ENCODE measurements at regions not wholly inside any gene's neighbourhood (a gene's known extent, or its start where the extent isn't known, plus 50 kb on each side); places are given as distances from the start of the nearest gene placed in this dataset.
A peak's percentile ranks its signal among the peaks of the same experiment; 100 is the strongest.

GRCh38 chr20:50296450-50297375, 106.1 kb downstream of the CEBPB start:
- no peak for DNase-seq
- Histone ChIP-seq H3K9me3 (ENCODE audit: control extremely low read depth in 1 of 5, control insufficient read depth in 4 of 5, insufficient read depth in 2 of 5, low read depth in 1 of 5, low read length in 4 of 5) (no peaks in the 10 kb centered on the region), H3K4me3 (ENCODE audit: control insufficient read depth in 1 of 7, extremely low read depth in 1 of 7, insufficient read depth in 4 of 7, low read depth in 2 of 7, low read length in 6 of 7) (no peak overlapping the region), H3K36me3 (ENCODE audit: control insufficient read depth in 4 of 4, insufficient read depth in 4 of 4, low read length in 3 of 4) (no peaks in the 10 kb centered on the region), H3K4me1 (ENCODE audit: control extremely low read depth in 1 of 4, control insufficient read depth in 4 of 4, insufficient read depth in 4 of 4, low read length in 3 of 4) (peaks cover 10 to 48% (median 33%) of the 10 kb centered on the region in 4 experiments), H3K27ac (ENCODE audit: insufficient read depth in 1 of 2, low read depth in 1 of 2, low read length in 2 of 2, poor library complexity in 1 of 2, severe bottlenecking in 2 of 2) (no peak overlapping the region), H3K27me3 (replicated peaks in 2 of 5; ENCODE audit: control insufficient read depth in 4 of 5, insufficient read depth in 5 of 5, low read length in 4 of 5) (no peaks in the 10 kb centered on the region)
- ChIA-PET CTCF (interaction anchor here (0.6 to 1.8 kb wide), 10 partner anchors 10 to 107 kb away, joined by 3 to 7 read pairs (median 4); partner anchors contain the start of gene CEBPB), POLR2A (interaction anchor here (0.6 to 1.1 kb wide), 3 partner anchors 24 to 105 kb away, joined by 3 read pairs; no protein-coding TSS in a partner anchor)
- 89% methylated on average over 16 of the region's 18 CpGs for WGBS (ENCODE audit: insufficient coverage)

GRCh38 chr20:50297498-50298376, 107.1 kb downstream of the CEBPB start:
- Histone ChIP-seq H3K9me3 (ENCODE audit: control extremely low read depth in 1 of 5, control insufficient read depth in 4 of 5, insufficient read depth in 2 of 5, low read depth in 1 of 5, low read length in 4 of 5) (no peaks in the 10 kb centered on the region), H3K27ac (ENCODE audit: insufficient read depth in 1 of 2, low read depth in 1 of 2, low read length in 2 of 2, poor library complexity in 1 of 2, severe bottlenecking in 2 of 2) (no peak overlapping the region), H3K27me3 (replicated peaks in 2 of 5; ENCODE audit: control insufficient read depth in 4 of 5, insufficient read depth in 5 of 5, low read length in 4 of 5) (no peaks in the 10 kb centered on the region), H3K36me3 (ENCODE audit: control insufficient read depth in 4 of 4, insufficient read depth in 4 of 4, low read length in 3 of 4) (no peaks in the 10 kb centered on the region), H3K4me3 (ENCODE audit: control insufficient read depth in 1 of 7, extremely low read depth in 1 of 7, insufficient read depth in 4 of 7, low read depth in 2 of 7, low read length in 6 of 7) (no peak overlapping the region), H3K4me1 (ENCODE audit: control extremely low read depth in 1 of 4, control insufficient read depth in 4 of 4, insufficient read depth in 4 of 4, low read length in 3 of 4) (peaks cover 10 to 48% (median 31%) of the 10 kb centered on the region in 4 experiments)
- POLR2A ChIA-PET: interaction anchor here (0.8 kb wide), 2 partner anchors 49 to 106 kb away, joined by 3 to 4 read pairs; no protein-coding TSS in a partner anchor
- peak in 2 of 3 donors; percentile 54 to 63 for DNase-seq
- CTCF ChIA-PET: interaction anchor here (0.7 to 1.8 kb wide), 8 partner anchors 10 to 108 kb away, joined by 3 to 7 read pairs (median 4); partner anchors contain the start of gene CEBPB
- WGBS (ENCODE audit: insufficient coverage): 59% methylated on average over 11 of the region's 14 CpGs

- no peak overlapping the region for H3K4me3 ChIP-seq (ENCODE audit: control insufficient read depth in 1 of 7, extremely low read depth in 1 of 7, insufficient read depth in 4 of 7, low read depth in 2 of 7, low read length in 6 of 7)
- no peaks in the 10 kb centered on the region for H3K9me3 ChIP-seq (ENCODE audit: control extremely low read depth in 1 of 5, control insufficient read depth in 4 of 5, insufficient read depth in 2 of 5, low read depth in 1 of 5, low read length in 4 of 5)
- DNase-seq: no peak
- ChIA-PET POLR2A (no interaction called here), CTCF (interaction anchor here (1.6 kb wide), 1 partner anchor 17 kb away, joined by 4 read pairs; no protein-coding TSS in a partner anchor)
- H3K4me1 ChIP-seq (ENCODE audit: control extremely low read depth in 1 of 4, control insufficient read depth in 4 of 4, insufficient read depth in 4 of 4, low read length in 3 of 4): peaks cover 10 to 47% (median 27%) of the 10 kb centered on the region in 4 experiments
- no peaks in the 10 kb centered on the region for H3K27me3 ChIP-seq (replicated peaks in 2 of 5; ENCODE audit: control insufficient read depth in 4 of 5, insufficient read depth in 5 of 5, low read length in 4 of 5)
- H3K27ac ChIP-seq (ENCODE audit: insufficient read depth in 1 of 2, low read depth in 1 of 2, low read length in 2 of 2, poor library complexity in 1 of 2, severe bottlenecking in 2 of 2): no peak overlapping the region
- no peaks in the 10 kb centered on the region for H3K36me3 ChIP-seq (ENCODE audit: control insufficient read depth in 4 of 4, insufficient read depth in 4 of 4, low read length in 3 of 4)
- 90% methylated on average over 17 of the region's 20 CpGs for WGBS (ENCODE audit: insufficient coverage)
These were observed 108.1 kb downstream of the CEBPB start for GRCh38 chr20:50298554-50299324.

GRCh38 chr20:50299325-50299629, 108.6 kb downstream of the CEBPB start:
- WGBS (ENCODE audit: insufficient coverage): 93% methylated on average over 6 of the region's 6 CpGs
- ChIA-PET POLR2A (no interaction called here), CTCF (interaction anchor here (1.2 kb wide), 1 partner anchor 15 kb away, joined by 3 read pairs; no protein-coding TSS in a partner anchor)
- Histone ChIP-seq H3K27ac (ENCODE audit: insufficient read depth in 1 of 2, low read depth in 1 of 2, low read length in 2 of 2, poor library complexity in 1 of 2, severe bottlenecking in 2 of 2) (no peak overlapping the region), H3K4me1 (ENCODE audit: control extremely low read depth in 1 of 4, control insufficient read depth in 4 of 4, insufficient read depth in 4 of 4, low read length in 3 of 4) (peaks cover 10 to 52% (median 30%) of the 10 kb centered on the region in 4 experiments), H3K4me3 (ENCODE audit: control insufficient read depth in 1 of 7, extremely low read depth in 1 of 7, insufficient read depth in 4 of 7, low read depth in 2 of 7, low read length in 6 of 7) (no peak overlapping the region), H3K27me3 (replicated peaks in 2 of 5; ENCODE audit: control insufficient read depth in 4 of 5, insufficient read depth in 5 of 5, low read length in 4 of 5) (no peaks in the 10 kb centered on the region), H3K36me3 (ENCODE audit: control insufficient read depth in 4 of 4, insufficient read depth in 4 of 4, low read length in 3 of 4) (no peaks in the 10 kb centered on the region), H3K9me3 (ENCODE audit: control extremely low read depth in 1 of 5, control insufficient read depth in 4 of 5, insufficient read depth in 2 of 5, low read depth in 1 of 5, low read length in 4 of 5) (no peaks in the 10 kb centered on the region)
- DNase-seq: no peak

- 100% methylated on average over 3 of the region's 3 CpGs for WGBS (ENCODE audit: insufficient coverage)
- DNase-seq: no peak
- H3K27me3 ChIP-seq (replicated peaks in 2 of 5; ENCODE audit: control insufficient read depth in 4 of 5, insufficient read depth in 5 of 5, low read length in 4 of 5): no peaks in the 10 kb centered on the region
- no peak overlapping the region for H3K27ac ChIP-seq (ENCODE audit: insufficient read depth in 1 of 2, low read depth in 1 of 2, low read length in 2 of 2, poor library complexity in 1 of 2, severe bottlenecking in 2 of 2)
- ChIA-PET CTCF (no interaction called here), POLR2A (no interaction called here)
- H3K9me3 ChIP-seq (ENCODE audit: control extremely low read depth in 1 of 5, control insufficient read depth in 4 of 5, insufficient read depth in 2 of 5, low read depth in 1 of 5, low read length in 4 of 5): no peaks in the 10 kb centered on the region
- H3K4me3 ChIP-seq (ENCODE audit: control insufficient read depth in 1 of 7, extremely low read depth in 1 of 7, insufficient read depth in 4 of 7, low read depth in 2 of 7, low read length in 6 of 7): no peak overlapping the region
- no peaks in the 10 kb centered on the region for H3K36me3 ChIP-seq (ENCODE audit: control insufficient read depth in 4 of 4, insufficient read depth in 4 of 4, low read length in 3 of 4)
- H3K4me1 ChIP-seq (ENCODE audit: control extremely low read depth in 1 of 4, control insufficient read depth in 4 of 4, insufficient read depth in 4 of 4, low read length in 3 of 4): peaks cover 7 to 58% (median 28%) of the 10 kb centered on the region in 4 experiments
These were observed 110.5 kb downstream of the CEBPB start for GRCh38 chr20:50301165-50301564.

DNA sequence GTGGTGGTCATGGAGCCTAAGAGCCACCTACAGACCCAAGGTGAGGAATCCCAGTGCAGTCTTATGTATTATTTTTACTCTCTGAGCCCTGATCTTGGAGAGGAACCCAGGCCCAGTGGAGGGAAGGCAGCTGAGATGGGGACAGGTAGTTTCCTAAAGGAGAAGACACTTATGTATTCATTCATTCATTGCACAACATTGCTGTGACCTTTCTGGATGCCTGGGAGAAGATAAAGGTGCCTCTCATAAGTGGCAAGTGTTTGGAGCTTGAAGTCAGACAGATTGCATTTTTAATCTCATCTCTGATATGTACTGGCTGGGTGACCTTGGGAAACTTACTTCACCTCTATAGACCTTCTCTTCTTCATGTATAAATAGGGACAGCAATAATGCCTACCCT, 111.1 kb downstream of the CEBPB start:
- H3K4me3 ChIP-seq (ENCODE audit: control insufficient read depth in 1 of 7, extremely low read depth in 1 of 7, insufficient read depth in 4 of 7, low read depth in 2 of 7, low read length in 6 of 7): no peak overlapping the region
- H3K4me1 ChIP-seq (ENCODE audit: control extremely low read depth in 1 of 4, control insufficient read depth in 4 of 4, insufficient read depth in 4 of 4, low read length in 3 of 4): peaks cover 7 to 54% (median 25%) of the 10 kb centered on the region in 4 experiments
- no peak for DNase-seq
- CTCF ChIA-PET: no interaction called here
- POLR2A ChIA-PET: no interaction called here
- no peaks in the 10 kb centered on the region for H3K27me3 ChIP-seq (replicated peaks in 2 of 5; ENCODE audit: control insufficient read depth in 4 of 5, insufficient read depth in 5 of 5, low read length in 4 of 5)
- no peaks in the 10 kb centered on the region for H3K36me3 ChIP-seq (ENCODE audit: control insufficient read depth in 4 of 4, insufficient read depth in 4 of 4, low read length in 3 of 4)
- no peaks in the 10 kb centered on the region for H3K9me3 ChIP-seq (ENCODE audit: control extremely low read depth in 1 of 5, control insufficient read depth in 4 of 5, insufficient read depth in 2 of 5, low read depth in 1 of 5, low read length in 4 of 5)
- no peak overlapping the region for H3K27ac ChIP-seq (ENCODE audit: insufficient read depth in 1 of 2, low read depth in 1 of 2, low read length in 2 of 2, poor library complexity in 1 of 2, severe bottlenecking in 2 of 2)

Data from common myeloid progenitor, CD34-positive (primary cell).